H1 (cell line): ENCODE measurements at regions not wholly inside any gene's neighbourhood (a gene's known extent, or its start where the extent isn't known, plus 50 kb on each side); places are given as distances from the start of the nearest gene placed in this dataset.

Source experiments
- CHD1 ChIP-seq: IDR thresholded peaks from 2 replicates; pipeline ENCODE4 v1.6.1; 2012; ENCODE audit warnings: low read depth, low read length, improper control_type of control experiment
- CTCF ChIP-seq, 3 experiments: IDR thresholded peaks; 1 replicate in 2 of 3; 2 replicates in 1 of 3; pipeline versions ENCODE4 v1.5.1 to v1.6.1; 2011; ENCODE audit warnings: low read length in 3 of 3, mild to moderate bottlenecking in 3 of 3, inconsistent platforms in 2 of 3, low read depth in 1 of 3, moderate library complexity in 1 of 3; ENCODE audit not compliant: insufficient read depth in 1 of 3; ENCODE audit errors: control extremely low read depth in 1 of 3
- EP300 ChIP-seq, 2 experiments: IDR thresholded peaks; 1 replicate in 1 of 2; 2 replicates in 1 of 2; pipeline ENCODE4 v1.6.1; 2011 to 2012; ENCODE audit warnings: low read depth in 2 of 2, low read length in 2 of 2, mild to moderate bottlenecking in 2 of 2, borderline replicate concordance in 1 of 2, inconsistent platforms in 1 of 2, moderate library complexity in 1 of 2
- EZH2 ChIP-seq: fragments of 200-600 bp; sonication (generic); IDR thresholded peaks from 2 replicates; pipeline ENCODE4 v1.7.1; 2012; ENCODE audit warnings: low read depth, mild to moderate bottlenecking, moderate library complexity, low read length, inconsistent platforms; ENCODE audit not compliant: severe bottlenecking
- FOSL1 ChIP-seq: IDR thresholded peaks from 2 replicates; pipeline ENCODE4 v1.6.1; 2011; ENCODE audit warnings: mild to moderate bottlenecking, low read depth, low read length, moderate library complexity; ENCODE audit not compliant: insufficient read depth
- POLR2AphosphoS5 ChIP-seq: IDR thresholded peaks from 2 replicates; pipeline ENCODE4 v1.6.1; 2011; ENCODE audit warnings: low read depth, low read length
- RNF2 ChIP-seq: fragments of 200-900, 300-1000 bp; sonication (generic); IDR thresholded peaks from 2 replicates; pipeline ENCODE4 v1.7.1; 2016; ENCODE audit warnings: borderline replicate concordance, low read depth, mild to moderate bottlenecking, antibody characterized with exemption, low read length; ENCODE audit not compliant: poor library complexity, severe bottlenecking; ENCODE audit errors: missing control alignments
- SAP30 ChIP-seq: fragments of 300-600 bp; sonication (generic); IDR thresholded peaks from 2 replicates; pipeline ENCODE4 v1.7.1; 2012; ENCODE audit warnings: low read length, moderate library complexity, mild to moderate bottlenecking, inconsistent platforms; ENCODE audit not compliant: insufficient read depth, insufficient replicate concordance
- TAF7 ChIP-seq: optimal IDR thresholded peaks from 2 replicates; pipeline ENCODE3; 2011; ENCODE audit warnings: low read depth, mild to moderate bottlenecking, inconsistent platforms, low read length, moderate library complexity, borderline replicate concordance
- TEAD4 ChIP-seq: IDR thresholded peaks from 2 replicates; pipeline ENCODE4 v1.6.1; 2012; ENCODE audit warnings: low read depth, low read length, inconsistent platforms, mixed read lengths
- TF ChIP-seq, protein P1 (sequence below): IDR thresholded peaks from 2 replicates; pipeline ENCODE4 v1.6.1; 2011; ENCODE audit warnings: low read depth, mild to moderate bottlenecking, low read length; ENCODE audit not compliant: insufficient read depth
- TF ChIP-seq, protein P2 (sequence below): IDR thresholded peaks from 2 replicates; pipeline ENCODE4 v1.6.1; 2012; ENCODE audit warnings: inconsistent platforms
- TF ChIP-seq, protein P3 (sequence below): fragments of 300-600 bp; sonication (generic); IDR thresholded peaks from 2 replicates; pipeline ENCODE4 v1.7.1; 2012; ENCODE audit warnings: low read length, moderate library complexity, mild to moderate bottlenecking, inconsistent platforms; ENCODE audit not compliant: insufficient replicate concordance

GRCh38 chr1:30636621-30637020 is 86.8 kb downstream of the MATN1 start:
- no peak for TF ChIP-seq TEAD4
- TF ChIP-seq, protein P1, sequence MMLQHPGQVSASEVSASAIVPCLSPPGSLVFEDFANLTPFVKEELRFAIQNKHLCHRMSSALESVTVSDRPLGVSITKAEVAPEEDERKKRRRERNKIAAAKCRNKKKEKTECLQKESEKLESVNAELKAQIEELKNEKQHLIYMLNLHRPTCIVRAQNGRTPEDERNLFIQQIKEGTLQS = no peak
- TF ChIP-seq, protein P2, sequence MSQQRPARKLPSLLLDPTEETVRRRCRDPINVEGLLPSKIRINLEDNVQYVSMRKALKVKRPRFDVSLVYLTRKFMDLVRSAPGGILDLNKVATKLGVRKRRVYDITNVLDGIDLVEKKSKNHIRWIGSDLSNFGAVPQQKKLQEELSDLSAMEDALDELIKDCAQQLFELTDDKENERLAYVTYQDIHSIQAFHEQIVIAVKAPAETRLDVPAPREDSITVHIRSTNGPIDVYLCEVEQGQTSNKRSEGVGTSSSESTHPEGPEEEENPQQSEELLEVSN = no peak
- TF ChIP-seq TAF7 = no peak
- no peak for TF ChIP-seq CTCF (IDR thresholded peaks at IDR 0.05; ENCODE audit: control extremely low read depth in 1 of 3, insufficient read depth in 1 of 3, low read depth in 1 of 3, low read length in 3 of 3)
- no peak for TF ChIP-seq EP300 (IDR thresholded peaks at IDR 0.05; ENCODE audit: borderline replicate concordance in 1 of 2, low read depth in 2 of 2, low read length in 2 of 2)
- no peak for TF ChIP-seq FOSL1
- TF ChIP-seq CHD1 = no peak
- TF ChIP-seq RNF2 = no peak
- TF ChIP-seq EZH2 = no peak
- TF ChIP-seq, protein P3, sequence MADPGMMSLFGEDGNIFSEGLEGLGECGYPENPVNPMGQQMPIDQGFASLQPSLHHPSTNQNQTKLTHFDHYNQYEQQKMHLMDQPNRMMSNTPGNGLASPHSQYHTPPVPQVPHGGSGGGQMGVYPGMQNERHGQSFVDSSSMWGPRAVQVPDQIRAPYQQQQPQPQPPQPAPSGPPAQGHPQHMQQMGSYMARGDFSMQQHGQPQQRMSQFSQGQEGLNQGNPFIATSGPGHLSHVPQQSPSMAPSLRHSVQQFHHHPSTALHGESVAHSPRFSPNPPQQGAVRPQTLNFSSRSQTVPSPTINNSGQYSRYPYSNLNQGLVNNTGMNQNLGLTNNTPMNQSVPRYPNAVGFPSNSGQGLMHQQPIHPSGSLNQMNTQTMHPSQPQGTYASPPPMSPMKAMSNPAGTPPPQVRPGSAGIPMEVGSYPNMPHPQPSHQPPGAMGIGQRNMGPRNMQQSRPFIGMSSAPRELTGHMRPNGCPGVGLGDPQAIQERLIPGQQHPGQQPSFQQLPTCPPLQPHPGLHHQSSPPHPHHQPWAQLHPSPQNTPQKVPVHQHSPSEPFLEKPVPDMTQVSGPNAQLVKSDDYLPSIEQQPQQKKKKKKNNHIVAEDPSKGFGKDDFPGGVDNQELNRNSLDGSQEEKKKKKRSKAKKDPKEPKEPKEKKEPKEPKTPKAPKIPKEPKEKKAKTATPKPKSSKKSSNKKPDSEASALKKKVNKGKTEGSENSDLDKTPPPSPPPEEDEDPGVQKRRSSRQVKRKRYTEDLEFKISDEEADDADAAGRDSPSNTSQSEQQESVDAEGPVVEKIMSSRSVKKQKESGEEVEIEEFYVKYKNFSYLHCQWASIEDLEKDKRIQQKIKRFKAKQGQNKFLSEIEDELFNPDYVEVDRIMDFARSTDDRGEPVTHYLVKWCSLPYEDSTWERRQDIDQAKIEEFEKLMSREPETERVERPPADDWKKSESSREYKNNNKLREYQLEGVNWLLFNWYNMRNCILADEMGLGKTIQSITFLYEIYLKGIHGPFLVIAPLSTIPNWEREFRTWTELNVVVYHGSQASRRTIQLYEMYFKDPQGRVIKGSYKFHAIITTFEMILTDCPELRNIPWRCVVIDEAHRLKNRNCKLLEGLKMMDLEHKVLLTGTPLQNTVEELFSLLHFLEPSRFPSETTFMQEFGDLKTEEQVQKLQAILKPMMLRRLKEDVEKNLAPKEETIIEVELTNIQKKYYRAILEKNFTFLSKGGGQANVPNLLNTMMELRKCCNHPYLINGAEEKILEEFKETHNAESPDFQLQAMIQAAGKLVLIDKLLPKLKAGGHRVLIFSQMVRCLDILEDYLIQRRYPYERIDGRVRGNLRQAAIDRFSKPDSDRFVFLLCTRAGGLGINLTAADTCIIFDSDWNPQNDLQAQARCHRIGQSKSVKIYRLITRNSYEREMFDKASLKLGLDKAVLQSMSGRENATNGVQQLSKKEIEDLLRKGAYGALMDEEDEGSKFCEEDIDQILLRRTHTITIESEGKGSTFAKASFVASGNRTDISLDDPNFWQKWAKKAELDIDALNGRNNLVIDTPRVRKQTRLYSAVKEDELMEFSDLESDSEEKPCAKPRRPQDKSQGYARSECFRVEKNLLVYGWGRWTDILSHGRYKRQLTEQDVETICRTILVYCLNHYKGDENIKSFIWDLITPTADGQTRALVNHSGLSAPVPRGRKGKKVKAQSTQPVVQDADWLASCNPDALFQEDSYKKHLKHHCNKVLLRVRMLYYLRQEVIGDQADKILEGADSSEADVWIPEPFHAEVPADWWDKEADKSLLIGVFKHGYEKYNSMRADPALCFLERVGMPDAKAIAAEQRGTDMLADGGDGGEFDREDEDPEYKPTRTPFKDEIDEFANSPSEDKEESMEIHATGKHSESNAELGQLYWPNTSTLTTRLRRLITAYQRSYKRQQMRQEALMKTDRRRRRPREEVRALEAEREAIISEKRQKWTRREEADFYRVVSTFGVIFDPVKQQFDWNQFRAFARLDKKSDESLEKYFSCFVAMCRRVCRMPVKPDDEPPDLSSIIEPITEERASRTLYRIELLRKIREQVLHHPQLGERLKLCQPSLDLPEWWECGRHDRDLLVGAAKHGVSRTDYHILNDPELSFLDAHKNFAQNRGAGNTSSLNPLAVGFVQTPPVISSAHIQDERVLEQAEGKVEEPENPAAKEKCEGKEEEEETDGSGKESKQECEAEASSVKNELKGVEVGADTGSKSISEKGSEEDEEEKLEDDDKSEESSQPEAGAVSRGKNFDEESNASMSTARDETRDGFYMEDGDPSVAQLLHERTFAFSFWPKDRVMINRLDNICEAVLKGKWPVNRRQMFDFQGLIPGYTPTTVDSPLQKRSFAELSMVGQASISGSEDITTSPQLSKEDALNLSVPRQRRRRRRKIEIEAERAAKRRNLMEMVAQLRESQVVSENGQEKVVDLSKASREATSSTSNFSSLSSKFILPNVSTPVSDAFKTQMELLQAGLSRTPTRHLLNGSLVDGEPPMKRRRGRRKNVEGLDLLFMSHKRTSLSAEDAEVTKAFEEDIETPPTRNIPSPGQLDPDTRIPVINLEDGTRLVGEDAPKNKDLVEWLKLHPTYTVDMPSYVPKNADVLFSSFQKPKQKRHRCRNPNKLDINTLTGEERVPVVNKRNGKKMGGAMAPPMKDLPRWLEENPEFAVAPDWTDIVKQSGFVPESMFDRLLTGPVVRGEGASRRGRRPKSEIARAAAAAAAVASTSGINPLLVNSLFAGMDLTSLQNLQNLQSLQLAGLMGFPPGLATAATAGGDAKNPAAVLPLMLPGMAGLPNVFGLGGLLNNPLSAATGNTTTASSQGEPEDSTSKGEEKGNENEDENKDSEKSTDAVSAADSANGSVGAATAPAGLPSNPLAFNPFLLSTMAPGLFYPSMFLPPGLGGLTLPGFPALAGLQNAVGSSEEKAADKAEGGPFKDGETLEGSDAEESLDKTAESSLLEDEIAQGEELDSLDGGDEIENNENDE = no peak
- TF ChIP-seq POLR2AphosphoS5 = no peak
- TF ChIP-seq SAP30 = no peak
